WTC11 (cell line): ENCODE measurements at regions not wholly inside any gene's neighbourhood (a gene's known extent, or its start where the extent isn't known, plus 50 kb on each side); places are given as distances from the start of the nearest gene placed in this dataset.

ENCODE experiments used
- ATAC-seq: fragments of 200-7000 bp; cut with Tn5 transposase; 2 replicates; pipeline ENCODE4 v1.10.0; 2021; ENCODE audit warnings: mild to moderate bottlenecking, moderate library complexity
- CTCF ChIA-PET: fragments of 300-600 bp; sonication (Branson Sonifier 250); formaldehyde crosslinking; loops from one replicate; lab custom pipeline; 2021; ENCODE audit warnings: antibody characterized with exemption; lab: Charles Lee
- POLR2A ChIA-PET: fragments of 350-600 bp; sonication (Branson Sonifier 250); formaldehyde crosslinking; loops from one replicate; lab custom pipeline; 2021; ENCODE audit warnings: antibody characterized with exemption; lab: Charles Lee
- DNase-seq: peaks from one replicate; pipeline ENCODE4 v3.0.0; 2021; ENCODE audit warnings: low spot score
- H3K27ac Mint-ChIP-seq: 2 replicates; pipeline ENCODE4 v1.8.0; 2021; ENCODE audit warnings: mixed read lengths
- H3K27me3 Mint-ChIP-seq: 2 replicates; pipeline ENCODE4 v1.8.0; 2021; ENCODE audit warnings: low read depth, mild to moderate bottlenecking, moderate library complexity, mixed read lengths
- H3K36me3 Mint-ChIP-seq: 2 replicates; pipeline ENCODE4 v1.8.0; 2021; ENCODE audit warnings: mixed read lengths
- H3K4me1 Mint-ChIP-seq: 2 replicates; pipeline ENCODE4 v1.8.0; 2022; ENCODE audit warnings: mixed read lengths
- H3K4me3 Mint-ChIP-seq: 2 replicates; pipeline ENCODE4 v1.8.0; 2021; ENCODE audit warnings: mild to moderate bottlenecking, moderate library complexity, mixed read lengths
- H3K9me3 Mint-ChIP-seq: 2 replicates; pipeline ENCODE4 v1.8.0; 2021; ENCODE audit warnings: mixed read lengths
- AR ChIP-seq: fragments of 250-450 bp; sonication (Bioruptor Pico); IDR thresholded peaks from 2 replicates; pipeline ENCODE4 v1.9.0; 2021; ENCODE audit warnings: mild to moderate bottlenecking
- ATF2 ChIP-seq: sonication (generic); formaldehyde crosslinking; IDR thresholded peaks from 2 replicates; pipeline ENCODE4 v1.8.1; 2022; ENCODE audit warnings: low read depth, missing genetic modification reagents, borderline replicate concordance
- CREB1 ChIP-seq: sonication (generic); formaldehyde crosslinking; IDR thresholded peaks from 2 replicates; pipeline ENCODE4 v1.8.0; 2023; ENCODE audit warnings: mild to moderate bottlenecking, missing genetic modification reagents
- GTF2I ChIP-seq: fragments of 250-450 bp; sonication (Bioruptor Pico); conservative IDR thresholded peaks from 2 replicates; pipeline ENCODE4 v1.4.0; 2021; ENCODE audit warnings: mild to moderate bottlenecking
- HMGA2 ChIP-seq: fragments of 250-450 bp; sonication (Bioruptor Pico); IDR thresholded peaks from 2 replicates; pipeline ENCODE4 v1.4.0; 2021; ENCODE audit warnings: mild to moderate bottlenecking, moderate library complexity
- JAZF1 ChIP-seq: fragments of 250-450 bp; sonication (Bioruptor Pico); IDR thresholded peaks from 2 replicates; pipeline ENCODE4 v1.9.0; 2021; ENCODE audit warnings: moderate library complexity, mild to moderate bottlenecking, inconsistent platforms
- MAX ChIP-seq: sonication (generic); formaldehyde crosslinking; IDR thresholded peaks from 2 replicates; pipeline ENCODE4 v1.8.0; 2022; ENCODE audit warnings: mild to moderate bottlenecking, missing genetic modification reagents
- MLX ChIP-seq: sonication (generic); formaldehyde crosslinking; IDR thresholded peaks from 2 replicates; pipeline ENCODE4 v1.8.1; 2023; ENCODE audit warnings: mild to moderate bottlenecking, missing genetic modification reagents, moderate library complexity
- NFATC4 ChIP-seq: fragments of 250-450 bp; sonication (Bioruptor Pico); IDR thresholded peaks from 2 replicates; pipeline ENCODE4 v1.9.0; 2021; ENCODE audit warnings: mild to moderate bottlenecking
- OVOL2 ChIP-seq: fragments of 250-450 bp; sonication (Bioruptor Pico); IDR thresholded peaks from 2 replicates; pipeline ENCODE4 v1.9.0; 2021; ENCODE audit warnings: mild to moderate bottlenecking, borderline replicate concordance
- ZMAT4 ChIP-seq: fragments of 250-450 bp; sonication (Bioruptor Pico); IDR thresholded peaks from 2 replicates; pipeline ENCODE4 v1.9.0; 2021; ENCODE audit warnings: mild to moderate bottlenecking
- ZNF232 ChIP-seq: sonication (generic); formaldehyde crosslinking; IDR thresholded peaks from 2 replicates; pipeline ENCODE4 v1.8.0; 2022; ENCODE audit warnings: mild to moderate bottlenecking, missing genetic modification reagents
- ZNF317 ChIP-seq: sonication (generic); formaldehyde crosslinking; IDR thresholded peaks from 2 replicates; pipeline ENCODE4 v1.8.1; 2023; ENCODE audit warnings: low read depth, mild to moderate bottlenecking, moderate library complexity, missing genetic modification reagents, borderline replicate concordance
- ZNF396 ChIP-seq: fragments of 250-450 bp; sonication (Bioruptor Pico); IDR thresholded peaks from 2 replicates; pipeline ENCODE4 v1.8.0; 2021; ENCODE audit warnings: mild to moderate bottlenecking, moderate library complexity, borderline replicate concordance
- ZNF416 ChIP-seq: fragments of 250-450 bp; sonication (Bioruptor Pico); IDR thresholded peaks from 2 replicates; pipeline ENCODE4 v1.9.0; 2021; ENCODE audit warnings: mild to moderate bottlenecking, inconsistent platforms
- ZNF532 ChIP-seq: fragments of 250-450 bp; sonication (Bioruptor Pico); IDR thresholded peaks from 2 replicates; pipeline ENCODE4 v1.9.0; 2021; ENCODE audit warnings: mild to moderate bottlenecking, borderline replicate concordance
- ZSCAN18 ChIP-seq: fragments of 250-450 bp; sonication (Bioruptor Pico); IDR thresholded peaks from 2 replicates; pipeline ENCODE4 v2.1.2; 2022; ENCODE audit warnings: mild to moderate bottlenecking, moderate library complexity

GRCh38 chr12:5176036-5176435 is 132.4 kb downstream of the KCNA5 start:
- ChIA-PET POLR2A (no interaction called here), CTCF (interaction anchor here (0.8 kb wide), 1 partner anchor 267 kb away, joined by 3 read pairs; no protein-coding TSS in a partner anchor)
- ATAC-seq (no peak), DNase-seq (no peak)
- Mint-ChIP-seq H3K27me3 (no peaks in the 10 kb centered on the region), H3K36me3 (peaks cover 4% of the 10 kb centered on the region; the same call in 1 of the 2 replicates), H3K4me3 (no peak overlapping the region), H3K9me3 (peaks cover 4% of the 10 kb centered on the region; the same call in 1 of the 2 replicates), H3K4me1 (peaks cover 4% of the 10 kb centered on the region), H3K27ac (no peak overlapping the region)
- TF ChIP-seq OVOL2 (no peak), MAX (CRISPR knock-in tag) (no peak), ZNF396 (CRISPR knock-in tag) (no peak)

GRCh38 chr12:5177096-5177495 is 133.4 kb downstream of the KCNA5 start:
- POLR2A ChIA-PET = interaction anchor here (0.6 kb wide), 1 partner anchor 1194 kb away, joined by 4 read pairs; no protein-coding TSS in a partner anchor
- peaks cover 4% of the 10 kb centered on the region; the same call in 1 of the 2 replicates for H3K36me3 Mint-ChIP-seq
- CTCF ChIA-PET = no interaction called here
- DNase-seq = no peak
- TF ChIP-seq ZNF532 (no peak), AR (CRISPR knock-in tag) (no peak), MLX (no peak), ZNF317 (CRISPR knock-in tag) (no peak), ZMAT4 (CRISPR knock-in tag) (no peak), CREB1 (CRISPR knock-in tag) (no peak), ZNF396 (CRISPR knock-in tag) (no peak), HMGA2 (CRISPR knock-in tag) (no peak), OVOL2 (no peak), NFATC4 (CRISPR knock-in tag) (no peak), ZNF232 (CRISPR knock-in tag) (no peak)
- TF ChIP-seq, all 79 proteins: peak for 0
- H3K4me1 Mint-ChIP-seq = peaks cover 10% of the 10 kb centered on the region
- no peak for ATAC-seq
- no peak overlapping the region for H3K27ac Mint-ChIP-seq
- H3K4me3 Mint-ChIP-seq = no peak overlapping the region
- H3K27me3 Mint-ChIP-seq = no peaks in the 10 kb centered on the region
- peaks cover 4% of the 10 kb centered on the region; the same call in 1 of the 2 replicates for H3K9me3 Mint-ChIP-seq

- ChIA-PET CTCF (no interaction called here), POLR2A (interaction anchor here (0.6 kb wide), 1 partner anchor 1195 kb away, joined by 4 read pairs; no protein-coding TSS in a partner anchor)
- ATAC-seq = no peak
- TF ChIP-seq JAZF1 (CRISPR knock-in tag) = no peak
- no peak for TF ChIP-seq ZSCAN18
- no peak for TF ChIP-seq GTF2I (CRISPR knock-in tag)
- TF ChIP-seq AR (CRISPR knock-in tag) = no peak
- no peak for TF ChIP-seq ATF2
- no peak for TF ChIP-seq ZNF416 (CRISPR knock-in tag)
Measured at GRCh38 chr12:5177731-5178130, 134.1 kb downstream of the KCNA5 start.

More at GRCh38 chr12:5177731-5178130, 134.1 kb downstream of the KCNA5 start:
- no peak for DNase-seq
- Mint-ChIP-seq H3K36me3 (peaks cover 7% of the 10 kb centered on the region), H3K4me1 (peaks cover 6% of the 10 kb centered on the region), H3K27ac (no peak overlapping the region), H3K9me3 (peaks cover 4% of the 10 kb centered on the region; the same call in 1 of the 2 replicates), H3K4me3 (no peak overlapping the region), H3K27me3 (no peaks in the 10 kb centered on the region)
